ENCODE measurements at regions not wholly inside any gene's neighbourhood (a gene's known extent, or its start where the extent isn't known, plus 50 kb on each side); places are given as distances from the start of the nearest gene placed in this dataset.

- POLR2A ChIA-PET, result interaction anchor here (0.7 to 1.5 kb wide), 7 partner anchors 10 to 209 kb away, joined by 3 to 4 read pairs (median 3); no protein-coding TSS in a partner anchor
These were observed 86.2 kb downstream of the VEGFA start for GRCh38 chr6:43856005-43856765.

More at GRCh38 chr6:43856005-43856765, 86.2 kb downstream of the VEGFA start:
- ChIA-PET RAD21 (ENCODE audit: unreplicated experiment) (interaction anchor here (0.7 to 2.0 kb wide), 5 partner anchors 9 to 217 kb away, joined by 3 to 5 read pairs (median 3); no protein-coding TSS in a partner anchor), SMC1A (ENCODE audit: uncharacterized antibody, unreplicated experiment) (interaction anchor here (1.1 to 2.8 kb wide), 11 partner anchors 10 to 219 kb away, joined by 3 to 9 read pairs (median 4); no protein-coding TSS in a partner anchor), CTCF (interaction anchor here (0.6 to 2.2 kb wide), 11 partner anchors 9 to 207 kb away, joined by 3 to 11 read pairs (median 3); no protein-coding TSS in a partner anchor)
- 0 out of 3 replicates have a peak, but pooled peaks have one; percentile 9 for ATAC-seq
- no peaks in the 10 kb centered on the region for H4K20me1 ChIP-seq (ENCODE audit: control insufficient read depth, insufficient read depth)
- H3K4me1 ChIP-seq (ENCODE audit: control insufficient read depth, insufficient read depth, low read length), result peaks cover 8% of the 10 kb centered on the region
- TF ChIP-seq ATF2 (IDR thresholded peaks at IDR 0.05; ENCODE audit: low read length), result no peak
- peak; percentile 94 for TF ChIP-seq ZBTB33 (IDR thresholded peaks at IDR 0.05)
- TF ChIP-seq PKNOX1 (IDR thresholded peaks at IDR 0.05), result no peak
- no peak for TF ChIP-seq SMARCA5 (IDR thresholded peaks at IDR 0.05)
- peak in 2 of 3 experiments; percentile 13 to 28; a peak in 3 of 6 replicates for TF ChIP-seq CTCF (IDR thresholded peaks at IDR 0.05 in 2 of 3, conservative IDR thresholded peaks at IDR 0.05 in 1 of 3; ENCODE audit: control insufficient read depth in 2 of 3, extremely low read depth in 1 of 3, insufficient read depth in 1 of 3, low read depth in 3 of 3, low read length in 3 of 3)
- no peak for TF ChIP-seq USF2 (IDR thresholded peaks at IDR 0.05; ENCODE audit: borderline replicate concordance, low read depth, low read length)
- TF ChIP-seq EZH2 (IDR thresholded peaks at IDR 0.05; ENCODE audit: borderline replicate concordance, control insufficient read depth, low read depth, low read length), result no peak
- no peak for TF ChIP-seq ZZZ3 (IDR thresholded peaks at IDR 0.05; ENCODE audit: control insufficient read depth, insufficient read length, low read depth)
- no peak overlapping the region for H3K4me3 ChIP-seq
- no peak overlapping the region for H3K9ac ChIP-seq (ENCODE audit: control insufficient read depth, insufficient read depth, low read length)
- H3K27me3 ChIP-seq (replicated peaks in 1 of 2; ENCODE audit: control insufficient read depth in 2 of 2, insufficient read depth in 2 of 2, low read length in 1 of 2), result no peaks in the 10 kb centered on the region; a peak in 1 of 4 replicates
- no peak for DNase-seq (ENCODE audit: low read depth, low spot score)
- H3K9me3 ChIP-seq (replicated peaks; ENCODE audit: control insufficient read depth, insufficient read depth, low read length), result no peaks in the 10 kb centered on the region
- FAIRE-seq, result no peak
- intact Hi-C loops (cut with micrococcal nuclease; ENCODE audit: unreplicated experiment) (loop anchor here (5.0 kb wide), 1 partner anchor 146 kb away; no protein-coding TSS in a partner anchor), in situ Hi-C loops (cut with MboI) (no loop called here)
- 58% methylated on average over 6 of the region's 6 CpGs for WGBS (ENCODE audit: insufficient coverage, insufficient replicate concordance, low lambda C conversion rate, missing lambda C conversion rate)
- no peak overlapping the region for H3K27ac ChIP-seq (ENCODE audit: control insufficient read depth, insufficient read depth)
- no TSS peak for BruUV-seq (replicated peaks)
- no peaks in the 10 kb centered on the region for H3K36me3 ChIP-seq (ENCODE audit: control insufficient read depth in 2 of 2, insufficient read depth in 2 of 2, low read length in 1 of 2)
- no peak overlapping the region for H3K4me2 ChIP-seq (ENCODE audit: control insufficient read depth, insufficient read depth)
- H2AFZ ChIP-seq (ENCODE audit: control insufficient read depth, low read depth, low read length), result no peak overlapping the region
- H3K79me2 ChIP-seq (ENCODE audit: control insufficient read depth, insufficient read depth, low read length), result no peaks in the 10 kb centered on the region
